ENCODE measurements at regions not wholly inside any gene's neighbourhood (a gene's known extent, or its start where the extent isn't known, plus 50 kb on each side); places are given as distances from the start of the nearest gene placed in this dataset.

- H2AK5ac ChIP-seq (ENCODE audit: low read depth, low read length) = 0 out of 2 replicates have a peak overlapping the region, but pooled peaks have one; percentile 33
- peak overlapping the region; percentile 94 for H2BK5ac ChIP-seq (ENCODE audit: low read depth, low read length, poor library complexity, severe bottlenecking)
- H4K8ac ChIP-seq (ENCODE audit: low read depth in 2 of 2, low read length in 2 of 2) = peak overlapping the region in 1 of 2 experiments; percentile 54; a peak in 2 of 4 replicates
- H3K56ac ChIP-seq (ENCODE audit: extremely low read depth, insufficient read depth, low read length) = no peak overlapping the region
- DNase-seq = peak; percentile 84
- no peak overlapping the region for H2BK20ac ChIP-seq (ENCODE audit: low read depth, low read length)
- 0 out of 2 replicates have a peak overlapping the region, but pooled peaks have one; percentile 20 for H3K18ac ChIP-seq (ENCODE audit: low read depth, low read length)
- no peak overlapping the region for H4K5ac ChIP-seq (ENCODE audit: low read depth, low read length)
- H3K14ac ChIP-seq (replicated peaks; ENCODE audit: low read depth, low read length) = no peak overlapping the region
- ChIA-PET CTCF (interaction anchor here (0.6 to 1.3 kb wide), 4 partner anchors 14 to 231 kb away, joined by 3 to 4 read pairs (median 4); no protein-coding TSS in a partner anchor), POLR2A (ENCODE audit: unreplicated experiment) (interaction anchor here (0.6 kb wide), 3 partner anchors 10 to 30 kb away, joined by 3 to 8 read pairs (median 4); no protein-coding TSS in a partner anchor)
- intact Hi-C loops (cut with micrococcal nuclease) (no loop called here), dilution Hi-C loops (cut with HindIII; ENCODE audit: low sequenced_read_pairs, unreplicated experiment) (no loop called here), in situ Hi-C loops (cut with MboI; ENCODE audit: low sequenced_read_pairs) (no loop called here)
- peak overlapping the region; percentile 23; the same call in 1 of the 2 replicates for H2BK120ac ChIP-seq (ENCODE audit: low read depth, low read length)
- H2BK15ac ChIP-seq (ENCODE audit: low read depth, low read length) = peak overlapping the region; percentile 95; the same call in 2 of the 3 replicates
- ATAC-seq (ENCODE audit: low read depth) = peak; percentile 66
- no TSS peak for BruUV-seq (replicated peaks)
- no peaks in the 10 kb centered on the region for H4K20me1 ChIP-seq (ENCODE audit: insufficient read depth, low read length)
- peak overlapping the region; percentile 97; the same call in 1 of the 2 replicates for H3K4ac ChIP-seq (ENCODE audit: low read depth, low read length)
- no CpG with 5 or more reads among the region's 2 CpGs for WGBS, 2 experiments (ENCODE audit: extremely low coverage in 2 of 2, insufficient read length in 1 of 2)
- H2AK9ac ChIP-seq (replicated peaks; ENCODE audit: low read depth, low read length, poor library complexity) = no peak overlapping the region
- H3K9ac ChIP-seq (ENCODE audit: low read depth, low read length) = no peak overlapping the region; the same call in 1 of the 2 replicates
- H3K27ac ChIP-seq (ENCODE audit: insufficient read depth, low read length) = peak overlapping the region; percentile 48
- H3K9me1 ChIP-seq (ENCODE audit: insufficient read depth, low read length) = peaks cover 15% of the 10 kb centered on the region
- H3K36me3 ChIP-seq (ENCODE audit: control insufficient read depth, insufficient read depth, low read length) = no peaks in the 10 kb centered on the region
- H4K91ac ChIP-seq (ENCODE audit: insufficient read depth, low read depth, low read length) = no peak overlapping the region; the same call in 1 of the 2 replicates
- H3K23ac ChIP-seq (ENCODE audit: low read depth, low read length) = no peak overlapping the region
- H3K79me1 ChIP-seq (ENCODE audit: low read depth in 1 of 2, low read length in 2 of 2) = peaks cover 0 to 4% of the 10 kb centered on the region in 2 experiments; a peak in 1 of 4 replicates
- H3K27me3 ChIP-seq (ENCODE audit: control insufficient read depth, insufficient read depth, low read length) = no peaks in the 10 kb centered on the region
- H3K4me1 ChIP-seq (ENCODE audit: control insufficient read depth, insufficient read depth, low read length) = peaks cover 21% of the 10 kb centered on the region
- H2AFZ ChIP-seq (replicated peaks; ENCODE audit: low read length, poor library complexity) = no peak overlapping the region
- TF ChIP-seq RFX5 (IDR thresholded peaks at IDR 0.05; ENCODE audit: low read depth, low read length) (no peak), POLR2A (IDR thresholded peaks at IDR 0.05; ENCODE audit: low read depth, low read length) (peak; percentile 22; the same call in 1 of the 2 replicates), BHLHE40 (IDR thresholded peaks at IDR 0.05; ENCODE audit: low read depth, low read length) (no peak), FOS (IDR thresholded peaks at IDR 0.05; ENCODE audit: low read depth, low read length) (0 out of 2 replicates have a peak, but pooled peaks have one; percentile 18)
- H3K9me3 ChIP-seq (ENCODE audit: control insufficient read depth, insufficient read depth, low read length) = no peaks in the 10 kb centered on the region
- H3K4me2 ChIP-seq (ENCODE audit: low read depth, low read length) = no peak overlapping the region
- H3K4me3 ChIP-seq (ENCODE audit: insufficient read depth, low read depth, low read length) = no peak overlapping the region
These were observed 56.8 kb upstream of the ERRFI1 start for GRCh38 chr1:8082945-8083344.
